GM06990 (cell line): ENCODE measurements at regions not wholly inside any gene's neighbourhood (a gene's known extent, or its start where the extent isn't known, plus 50 kb on each side); places are given as distances from the start of the nearest gene placed in this dataset.

ENCODE experiments used
- DNase-seq: peaks from one replicate; pipeline ENCODE4 v3.0.0-alpha.2; 2011; ENCODE audit not compliant: insufficient read length; ENCODE audit errors: extremely low read depth
- H3K27me3 ChIP-seq: replicated peaks from 2 replicates; pipeline ENCODE4 v1.6.0; 2011; ENCODE audit warnings: low read length; ENCODE audit not compliant: control insufficient read depth, insufficient read depth
- H3K36me3 ChIP-seq: 2 replicates; pipeline ENCODE4 v1.5.1; 2011; ENCODE audit warnings: low read length; ENCODE audit not compliant: control insufficient read depth, insufficient read depth
- H3K4me3 ChIP-seq: replicated peaks from 2 replicates; pipeline ENCODE4 v1.5.1; 2011; ENCODE audit warnings: low read depth, mild to moderate bottlenecking, control low read depth, low read length
- CTCF ChIP-seq: IDR thresholded peaks from 2 replicates; pipeline ENCODE4 v1.5.1; 2011; ENCODE audit warnings: low read length, control low read depth, mild to moderate bottlenecking, inconsistent platforms; ENCODE audit not compliant: insufficient read depth, poor library complexity, severe bottlenecking

- no peak for DNase-seq
- Histone ChIP-seq H3K4me3 (no peak overlapping the region), H3K27me3 (no peaks in the 10 kb centered on the region), H3K36me3 (no peaks in the 10 kb centered on the region)
- TF ChIP-seq CTCF, result no peak
Observed at GRCh38 chr4:71976523-71976922, 55.3 kb upstream of the NPFFR2 start.

GRCh38 chr4:71978210-71978835 lies 53.5 kb upstream of the NPFFR2 start:
- Histone ChIP-seq H3K27me3 (no peaks in the 10 kb centered on the region), H3K36me3 (no peaks in the 10 kb centered on the region), H3K4me3 (no peak overlapping the region)
- TF ChIP-seq CTCF, result no peak
- no peak for DNase-seq

- TF ChIP-seq CTCF, result no peak
- no peaks in the 10 kb centered on the region for H3K36me3 ChIP-seq
Observed at GRCh38 chr4:71980976-71981375, 50.8 kb upstream of the NPFFR2 start.

More at GRCh38 chr4:71980976-71981375, 50.8 kb upstream of the NPFFR2 start:
- DNase-seq, result no peak
- Histone ChIP-seq H3K4me3 (no peak overlapping the region), H3K27me3 (no peaks in the 10 kb centered on the region)
